Gastroesophageal sphincter (tissue), 3 donors: ENCODE measurements at regions not wholly inside any gene's neighbourhood (a gene's known extent, or its start where the extent isn't known, plus 50 kb on each side); places are given as distances from the start of the nearest gene placed in this dataset.

ENCODE experiments used
- EP300 ChIP-seq: sonication (generic); formaldehyde crosslinking; IDR thresholded peaks from one replicate; pipeline ENCODE4 v1.6.1; 2017; ENCODE audit warnings: antibody characterized with exemption, mild to moderate bottlenecking
- POLR2A ChIP-seq, 2 donors: fragments of 450-650 bp; IDR thresholded peaks; one replicate each; pipeline ENCODE4 v1.6.1; 2017; ENCODE audit warnings: antibody characterized with exemption in 2 of 2, mild to moderate bottlenecking in 2 of 2, moderate library complexity in 1 of 2
- POLR2AphosphoS5 ChIP-seq: sonication (generic); formaldehyde crosslinking; IDR thresholded peaks from one replicate; pipeline ENCODE4 v1.6.1; 2017; ENCODE audit warnings: antibody characterized with exemption
- TF ChIP-seq, protein P1 (sequence below), 4 experiments: fragments of 200-600 bp in 2 of 4; fragments of 450-650 bp in 2 of 4; sonication (generic) in 1 of 4; IDR thresholded peaks; one replicate each; pipeline ENCODE4 v1.5.1; 2017 to 2019; ENCODE audit warnings: antibody characterized with exemption in 4 of 4, mild to moderate bottlenecking in 2 of 4, moderate library complexity in 2 of 4

DNA sequence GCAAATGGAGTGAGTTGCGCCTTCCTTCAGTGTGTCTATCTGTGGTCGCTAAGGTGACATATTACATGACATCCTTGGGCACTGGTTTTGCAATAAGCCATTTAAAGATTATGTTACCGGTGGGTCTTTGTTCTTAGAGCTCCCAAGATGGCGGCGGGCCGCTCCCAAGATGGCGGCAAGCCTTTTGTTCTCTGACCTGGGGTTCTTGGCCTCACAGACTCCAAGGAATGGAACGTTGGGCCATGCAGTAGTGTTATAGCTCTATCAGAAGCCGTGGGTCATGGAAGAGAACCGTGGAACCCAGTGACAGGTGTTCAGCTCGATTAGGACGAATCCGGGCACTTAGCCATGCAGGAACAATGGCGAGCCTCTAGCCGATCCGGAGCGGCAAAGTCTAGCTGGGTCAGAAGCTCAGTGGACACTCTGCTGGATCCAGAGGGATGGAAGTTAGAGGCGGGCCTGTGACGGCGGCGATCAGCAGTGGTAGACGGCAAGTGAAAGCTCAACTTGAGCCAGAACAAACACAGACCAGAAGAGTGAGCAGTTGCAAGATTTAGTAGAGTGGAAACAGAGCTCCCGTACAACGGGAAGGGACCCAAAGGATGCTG lies 188.6 kb downstream of the TEX29 start:
- no peak for TF ChIP-seq POLR2A (IDR thresholded peaks at IDR 0.05)
- TF ChIP-seq, protein P1, sequence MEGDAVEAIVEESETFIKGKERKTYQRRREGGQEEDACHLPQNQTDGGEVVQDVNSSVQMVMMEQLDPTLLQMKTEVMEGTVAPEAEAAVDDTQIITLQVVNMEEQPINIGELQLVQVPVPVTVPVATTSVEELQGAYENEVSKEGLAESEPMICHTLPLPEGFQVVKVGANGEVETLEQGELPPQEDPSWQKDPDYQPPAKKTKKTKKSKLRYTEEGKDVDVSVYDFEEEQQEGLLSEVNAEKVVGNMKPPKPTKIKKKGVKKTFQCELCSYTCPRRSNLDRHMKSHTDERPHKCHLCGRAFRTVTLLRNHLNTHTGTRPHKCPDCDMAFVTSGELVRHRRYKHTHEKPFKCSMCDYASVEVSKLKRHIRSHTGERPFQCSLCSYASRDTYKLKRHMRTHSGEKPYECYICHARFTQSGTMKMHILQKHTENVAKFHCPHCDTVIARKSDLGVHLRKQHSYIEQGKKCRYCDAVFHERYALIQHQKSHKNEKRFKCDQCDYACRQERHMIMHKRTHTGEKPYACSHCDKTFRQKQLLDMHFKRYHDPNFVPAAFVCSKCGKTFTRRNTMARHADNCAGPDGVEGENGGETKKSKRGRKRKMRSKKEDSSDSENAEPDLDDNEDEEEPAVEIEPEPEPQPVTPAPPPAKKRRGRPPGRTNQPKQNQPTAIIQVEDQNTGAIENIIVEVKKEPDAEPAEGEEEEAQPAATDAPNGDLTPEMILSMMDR (IDR thresholded peaks at IDR 0.05) = no peak
- no peak for TF ChIP-seq POLR2AphosphoS5
- no peak for TF ChIP-seq EP300
